ENCODE measurements at regions not wholly inside any gene's neighbourhood (a gene's known extent, or its start where the extent isn't known, plus 50 kb on each side); places are given as distances from the start of the nearest gene placed in this dataset.

DNA sequence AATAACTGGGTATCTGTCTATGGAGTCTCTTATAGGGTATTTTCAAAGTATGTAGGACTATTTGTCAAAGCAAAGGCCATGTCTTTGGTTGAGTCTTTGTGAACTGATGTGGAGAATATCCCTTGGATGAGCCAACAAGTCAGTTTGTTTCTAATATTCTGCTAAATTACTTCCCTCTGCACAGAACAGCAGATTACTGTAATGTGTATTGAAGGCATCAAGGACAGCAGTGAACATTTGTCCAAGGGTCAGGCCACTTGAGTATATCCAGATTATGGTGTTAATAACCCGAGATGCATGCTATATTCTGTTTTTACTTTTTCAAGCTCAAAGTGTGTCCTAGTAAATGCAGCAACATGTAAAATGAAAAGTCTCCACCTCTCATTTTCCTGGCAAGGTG lies 144.2 kb upstream of the GLI3 start:
- Histone ChIP-seq H4K5ac (ENCODE audit: low read length) (no peak overlapping the region), H2BK120ac (ENCODE audit: low read depth, low read length) (no peak overlapping the region), H4K8ac (ENCODE audit: low read depth, low read length) (no peak overlapping the region), H2BK15ac (replicated peaks; ENCODE audit: low read depth) (no peak overlapping the region), H3K4me3 (ENCODE audit: low read length) (no peak overlapping the region), H3K9ac (ENCODE audit: low read length) (no peak overlapping the region), H3K79me2 (ENCODE audit: control insufficient read depth, insufficient read depth, low read length) (no peaks in the 10 kb centered on the region), H3K4me1 (ENCODE audit: control insufficient read depth, low read depth, low read length) (no peaks in the 10 kb centered on the region), H3K27me3 (ENCODE audit: insufficient read depth, low read length, poor library complexity) (no peaks in the 10 kb centered on the region), H3K4ac (ENCODE audit: low read depth, low read length) (no peak overlapping the region), H3K79me1 (ENCODE audit: low read length) (no peaks in the 10 kb centered on the region), H3K56ac (ENCODE audit: low read length) (no peak overlapping the region), H3K36me3 (ENCODE audit: control insufficient read depth, insufficient read depth, low read length) (no peaks in the 10 kb centered on the region), H3K27ac (ENCODE audit: low read depth, low read length) (no peak overlapping the region), H2AK5ac (ENCODE audit: low read length) (no peak overlapping the region), H3K4me2 (ENCODE audit: low read length) (no peak overlapping the region), H3K23ac (ENCODE audit: low read length) (no peak overlapping the region), H2BK5ac (ENCODE audit: low read length) (no peak overlapping the region), H3K18ac (ENCODE audit: low read length) (no peak overlapping the region)
- WGBS (ENCODE audit: extremely low coverage, insufficient coverage, low lambda C conversion rate), result no CpG with 5 or more reads among the region's 1 CpG
- DNase-seq, result no peak

DNA sequence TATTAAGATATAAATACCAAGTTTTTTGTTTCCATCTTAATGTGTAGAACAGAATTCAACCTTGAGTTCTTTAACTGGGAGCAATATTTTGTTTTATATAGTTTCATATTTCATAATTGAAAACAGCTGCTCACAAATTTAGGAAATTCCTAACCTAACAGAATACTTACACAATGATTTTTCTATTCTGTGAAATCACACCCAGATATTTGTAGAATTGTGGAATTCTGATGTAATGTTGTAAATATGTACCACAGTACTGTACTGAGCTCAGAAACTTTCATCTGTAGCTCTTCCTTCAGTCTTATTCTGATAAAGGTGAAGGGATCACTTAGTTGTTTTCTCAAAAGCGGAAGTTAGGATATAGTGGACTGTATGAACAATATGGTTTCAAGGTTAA lies 143.4 kb upstream of the GLI3 start:
- no peaks in the 10 kb centered on the region for H3K27me3 ChIP-seq (ENCODE audit: insufficient read depth, low read length, poor library complexity)
- H3K18ac ChIP-seq (ENCODE audit: low read length), result no peak overlapping the region
- H3K4me3 ChIP-seq (ENCODE audit: low read length), result no peak overlapping the region
- no peak overlapping the region for H4K8ac ChIP-seq (ENCODE audit: low read depth, low read length)
- no peak overlapping the region for H2AK5ac ChIP-seq (ENCODE audit: low read length)
- no peak overlapping the region for H2BK15ac ChIP-seq (replicated peaks; ENCODE audit: low read depth)
- no peaks in the 10 kb centered on the region for H3K4me1 ChIP-seq (ENCODE audit: control insufficient read depth, low read depth, low read length)
- H3K36me3 ChIP-seq (ENCODE audit: control insufficient read depth, insufficient read depth, low read length), result no peaks in the 10 kb centered on the region
- H3K4me2 ChIP-seq (ENCODE audit: low read length), result no peak overlapping the region
- no peak overlapping the region for H3K23ac ChIP-seq (ENCODE audit: low read length)
- no peak for DNase-seq
- H2BK5ac ChIP-seq (ENCODE audit: low read length), result no peak overlapping the region
- no peak overlapping the region for H3K27ac ChIP-seq (ENCODE audit: low read depth, low read length)
- H3K9ac ChIP-seq (ENCODE audit: low read length), result no peak overlapping the region
- H3K56ac ChIP-seq (ENCODE audit: low read length), result no peak overlapping the region
- no peak overlapping the region for H2BK120ac ChIP-seq (ENCODE audit: low read depth, low read length)
- WGBS (ENCODE audit: extremely low coverage, insufficient coverage, low lambda C conversion rate), result no CpG with 5 or more reads among the region's 1 CpG
- H3K79me2 ChIP-seq (ENCODE audit: control insufficient read depth, insufficient read depth, low read length), result no peaks in the 10 kb centered on the region
- no peak overlapping the region for H3K4ac ChIP-seq (ENCODE audit: low read depth, low read length)
- no peak overlapping the region for H4K5ac ChIP-seq (ENCODE audit: low read length)
- no peaks in the 10 kb centered on the region for H3K79me1 ChIP-seq (ENCODE audit: low read length)

DNA sequence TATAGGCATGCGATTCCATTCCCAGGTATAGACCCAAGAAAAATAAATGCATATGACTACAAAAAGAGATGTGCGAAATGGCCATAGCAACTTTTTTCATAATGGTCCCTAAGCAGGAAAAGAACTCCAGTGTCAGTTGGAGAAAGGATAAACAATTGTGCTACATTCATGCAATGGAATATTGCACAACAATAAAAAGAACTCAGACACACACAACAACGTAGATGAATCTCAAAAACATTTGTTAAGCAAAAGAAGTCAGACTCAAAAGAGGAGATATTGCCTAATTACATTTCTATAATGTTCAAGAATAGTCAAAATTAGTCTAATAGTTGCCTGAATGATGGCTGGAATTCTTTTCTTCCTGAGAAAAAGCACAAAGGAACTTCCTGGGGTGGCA lies 141.1 kb upstream of the GLI3 start:
- no peaks in the 10 kb centered on the region for H3K36me3 ChIP-seq (ENCODE audit: control insufficient read depth, insufficient read depth, low read length)
- no peak overlapping the region for H3K23ac ChIP-seq (ENCODE audit: low read length)
- H3K27me3 ChIP-seq (ENCODE audit: insufficient read depth, low read length, poor library complexity), result no peaks in the 10 kb centered on the region
- no peak overlapping the region for H2BK120ac ChIP-seq (ENCODE audit: low read depth, low read length)
- no peak overlapping the region for H3K9ac ChIP-seq (ENCODE audit: low read length)
- no peak overlapping the region for H3K56ac ChIP-seq (ENCODE audit: low read length)
- H4K8ac ChIP-seq (ENCODE audit: low read depth, low read length), result no peak overlapping the region
- no peak overlapping the region for H3K4me3 ChIP-seq (ENCODE audit: low read length)
- no peak overlapping the region for H3K4me2 ChIP-seq (ENCODE audit: low read length)
- no peak overlapping the region for H2AK5ac ChIP-seq (ENCODE audit: low read length)
- no peak overlapping the region for H3K18ac ChIP-seq (ENCODE audit: low read length)
- no peak overlapping the region for H2BK5ac ChIP-seq (ENCODE audit: low read length)
- no peaks in the 10 kb centered on the region for H3K79me2 ChIP-seq (ENCODE audit: control insufficient read depth, insufficient read depth, low read length)
- no peak overlapping the region for H3K27ac ChIP-seq (ENCODE audit: low read depth, low read length)
- no peaks in the 10 kb centered on the region for H3K4me1 ChIP-seq (ENCODE audit: control insufficient read depth, low read depth, low read length)
- DNase-seq, result no peak
- no peaks in the 10 kb centered on the region for H3K79me1 ChIP-seq (ENCODE audit: low read length)
- H2BK15ac ChIP-seq (replicated peaks; ENCODE audit: low read depth), result no peak overlapping the region
- no peak overlapping the region for H4K5ac ChIP-seq (ENCODE audit: low read length)
- no CpG with 5 or more reads among the region's 3 CpGs for WGBS (ENCODE audit: extremely low coverage, insufficient coverage, low lambda C conversion rate)
- no peak overlapping the region for H3K4ac ChIP-seq (ENCODE audit: low read depth, low read length)

DNA sequence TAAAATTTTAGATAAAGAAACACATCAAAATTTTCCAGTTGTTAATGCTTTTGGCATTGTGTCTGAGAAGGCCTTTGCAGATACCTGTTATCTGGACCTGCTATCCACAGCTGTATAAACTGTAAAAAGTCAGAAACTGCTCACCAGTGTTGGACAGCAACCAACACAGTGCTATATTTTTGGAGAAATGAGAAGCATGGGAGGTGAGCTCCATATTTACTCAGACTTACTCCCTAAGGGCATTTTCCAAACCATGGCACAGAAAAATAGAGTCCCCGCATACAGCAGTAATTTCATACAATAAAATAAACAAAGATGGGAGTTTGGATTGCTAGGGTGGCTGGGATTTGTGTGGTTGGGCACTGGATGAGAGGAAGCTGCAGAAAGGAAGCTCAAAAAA lies 136.3 kb upstream of the GLI3 start:
- WGBS (ENCODE audit: extremely low coverage, insufficient coverage, low lambda C conversion rate), result no CpG with 5 or more reads among the region's 1 CpG
- Histone ChIP-seq H3K79me2 (ENCODE audit: control insufficient read depth, insufficient read depth, low read length) (no peaks in the 10 kb centered on the region), H4K5ac (ENCODE audit: low read length) (no peak overlapping the region), H3K79me1 (ENCODE audit: low read length) (no peaks in the 10 kb centered on the region), H2BK15ac (replicated peaks; ENCODE audit: low read depth) (no peak overlapping the region), H3K36me3 (ENCODE audit: control insufficient read depth, insufficient read depth, low read length) (no peaks in the 10 kb centered on the region), H3K18ac (ENCODE audit: low read length) (no peak overlapping the region), H2BK120ac (ENCODE audit: low read depth, low read length) (no peak overlapping the region), H3K27ac (ENCODE audit: low read depth, low read length) (no peak overlapping the region), H3K4me1 (ENCODE audit: control insufficient read depth, low read depth, low read length) (peaks cover 3% of the 10 kb centered on the region), H3K4me2 (ENCODE audit: low read length) (no peak overlapping the region), H3K4me3 (ENCODE audit: low read length) (no peak overlapping the region), H3K9ac (ENCODE audit: low read length) (no peak overlapping the region), H3K23ac (ENCODE audit: low read length) (no peak overlapping the region), H4K8ac (ENCODE audit: low read depth, low read length) (no peak overlapping the region), H2BK5ac (ENCODE audit: low read length) (no peak overlapping the region), H3K4ac (ENCODE audit: low read depth, low read length) (no peak overlapping the region), H2AK5ac (ENCODE audit: low read length) (no peak overlapping the region), H3K27me3 (ENCODE audit: insufficient read depth, low read length, poor library complexity) (no peaks in the 10 kb centered on the region), H3K56ac (ENCODE audit: low read length) (no peak overlapping the region)
- no peak for DNase-seq

DNA sequence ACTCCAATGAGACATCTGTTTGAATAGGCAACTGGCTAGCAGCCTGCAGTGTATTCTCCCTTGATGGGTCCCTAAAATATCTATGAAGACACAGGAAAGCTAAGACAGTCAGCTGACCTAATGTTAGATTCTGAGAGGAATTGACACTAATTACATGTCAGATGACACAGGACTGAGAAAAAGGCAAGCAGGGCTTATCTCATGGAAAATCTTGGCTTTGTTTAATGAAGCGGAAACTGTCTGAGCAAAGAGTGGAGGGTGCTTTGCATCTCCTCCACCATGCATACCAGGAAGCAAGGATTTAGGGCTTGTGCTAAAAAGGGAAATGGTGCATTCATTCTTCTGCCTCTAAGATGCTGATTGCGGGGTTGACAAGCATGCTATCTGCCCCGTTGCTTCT lies 135.5 kb upstream of the GLI3 start:
- Histone ChIP-seq H3K36me3 (ENCODE audit: control insufficient read depth, insufficient read depth, low read length) (no peaks in the 10 kb centered on the region), H3K23ac (ENCODE audit: low read length) (no peak overlapping the region), H2BK5ac (ENCODE audit: low read length) (no peak overlapping the region), H2BK15ac (replicated peaks; ENCODE audit: low read depth) (no peak overlapping the region), H3K56ac (ENCODE audit: low read length) (no peak overlapping the region), H4K8ac (ENCODE audit: low read depth, low read length) (no peak overlapping the region), H3K79me1 (ENCODE audit: low read length) (no peaks in the 10 kb centered on the region), H3K4me1 (ENCODE audit: control insufficient read depth, low read depth, low read length) (peaks cover 3% of the 10 kb centered on the region), H3K4me3 (ENCODE audit: low read length) (no peak overlapping the region), H2AK5ac (ENCODE audit: low read length) (no peak overlapping the region), H4K5ac (ENCODE audit: low read length) (peak overlapping the region; percentile 44), H3K79me2 (ENCODE audit: control insufficient read depth, insufficient read depth, low read length) (no peaks in the 10 kb centered on the region), H3K27me3 (ENCODE audit: insufficient read depth, low read length, poor library complexity) (no peaks in the 10 kb centered on the region), H3K4me2 (ENCODE audit: low read length) (no peak overlapping the region), H2BK120ac (ENCODE audit: low read depth, low read length) (no peak overlapping the region), H3K9ac (ENCODE audit: low read length) (no peak overlapping the region), H3K27ac (ENCODE audit: low read depth, low read length) (no peak overlapping the region), H3K18ac (ENCODE audit: low read length) (no peak overlapping the region), H3K4ac (ENCODE audit: low read depth, low read length) (no peak overlapping the region)
- WGBS (ENCODE audit: extremely low coverage, insufficient coverage, low lambda C conversion rate), result no CpG with 5 or more reads among the region's 3 CpGs
- DNase-seq, result peak; percentile 72

DNA sequence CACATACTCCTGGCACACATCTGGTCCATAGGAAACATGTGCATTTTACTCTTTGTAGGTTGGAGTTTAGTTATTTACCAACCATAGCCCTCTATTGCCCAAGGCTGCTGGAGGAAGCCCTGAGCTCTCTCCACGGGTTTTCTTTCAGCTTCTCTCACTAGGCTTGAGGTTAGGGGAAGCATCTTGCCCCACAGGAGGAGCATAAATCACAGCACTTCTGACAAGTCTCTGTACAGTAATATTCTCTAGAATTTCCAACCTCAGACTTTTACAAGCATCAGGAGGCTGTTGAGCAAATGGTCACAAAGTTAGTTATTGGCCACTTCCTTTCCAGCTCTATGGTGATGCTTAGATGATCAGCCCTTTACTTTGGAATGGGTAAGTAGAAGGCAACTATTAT lies 122.9 kb upstream of the GLI3 start:
- Histone ChIP-seq H2BK5ac (ENCODE audit: low read length) (no peak overlapping the region), H3K4me3 (ENCODE audit: low read length) (no peak overlapping the region), H3K4me2 (ENCODE audit: low read length) (no peak overlapping the region), H2BK15ac (replicated peaks; ENCODE audit: low read depth) (no peak overlapping the region), H2AK5ac (ENCODE audit: low read length) (no peak overlapping the region), H4K5ac (ENCODE audit: low read length) (no peak overlapping the region), H3K4me1 (ENCODE audit: control insufficient read depth, low read depth, low read length) (no peaks in the 10 kb centered on the region), H3K18ac (ENCODE audit: low read length) (no peak overlapping the region), H3K27ac (ENCODE audit: low read depth, low read length) (no peak overlapping the region), H3K56ac (ENCODE audit: low read length) (no peak overlapping the region), H3K79me2 (ENCODE audit: control insufficient read depth, insufficient read depth, low read length) (no peaks in the 10 kb centered on the region), H3K36me3 (ENCODE audit: control insufficient read depth, insufficient read depth, low read length) (no peaks in the 10 kb centered on the region), H3K23ac (ENCODE audit: low read length) (no peak overlapping the region), H2BK120ac (ENCODE audit: low read depth, low read length) (no peak overlapping the region), H3K4ac (ENCODE audit: low read depth, low read length) (no peak overlapping the region), H4K8ac (ENCODE audit: low read depth, low read length) (no peak overlapping the region), H3K9ac (ENCODE audit: low read length) (no peak overlapping the region), H3K79me1 (ENCODE audit: low read length) (no peaks in the 10 kb centered on the region), H3K27me3 (ENCODE audit: insufficient read depth, low read length, poor library complexity) (no peaks in the 10 kb centered on the region)
- WGBS (ENCODE audit: extremely low coverage, insufficient coverage, low lambda C conversion rate), result no CpG with 5 or more reads among the region's 1 CpG
- DNase-seq, result no peak

All from mesendoderm (in vitro differentiated cells).